Parathyroid adenoma (tissue), 2 donors: ENCODE measurements at regions not wholly inside any gene's neighbourhood (a gene's known extent, or its start where the extent isn't known, plus 50 kb on each side); places are given as distances from the start of the nearest gene placed in this dataset.

Experiments
- H2AFZ ChIP-seq: fragments of 300-600 bp; sonication (generic); one replicate; pipeline ENCODE4 v1.7.0; 2017; ENCODE audit warnings: antibody characterized with exemption, mild to moderate bottlenecking
- H3K27ac ChIP-seq: fragments of 300-600 bp; sonication (generic); one replicate; pipeline ENCODE4 v1.7.0; 2017
- H3K27me3 ChIP-seq: fragments of 300-600 bp; sonication (generic); one replicate; pipeline ENCODE4 v1.7.0; 2017; ENCODE audit warnings: low read length; ENCODE audit not compliant: control insufficient read depth, insufficient read depth
- H3K36me3 ChIP-seq: fragments of 300-600 bp; sonication (generic); one replicate; pipeline ENCODE4 v1.7.0; 2017; ENCODE audit warnings: low read length; ENCODE audit not compliant: control insufficient read depth, insufficient read depth
- H3K4me1 ChIP-seq: fragments of 300-600 bp; sonication (generic); one replicate; pipeline ENCODE4 v1.7.0; 2017; ENCODE audit warnings: control low read depth
- H3K4me2 ChIP-seq: fragments of 300-600 bp; sonication (generic); one replicate; pipeline ENCODE4 v1.7.0; 2017; ENCODE audit warnings: low read length
- H3K4me3 ChIP-seq: fragments of 300-600 bp; sonication (generic); one replicate; pipeline ENCODE4 v1.7.0; 2017; ENCODE audit warnings: low read depth, low read length
- H3K79me2 ChIP-seq: fragments of 300-600 bp; sonication (generic); one replicate; pipeline ENCODE4 v1.7.0; 2017; ENCODE audit warnings: control low read depth
- H3K9ac ChIP-seq: fragments of 300-600 bp; sonication (generic); one replicate; pipeline ENCODE4 v1.7.0; 2017; ENCODE audit warnings: mild to moderate bottlenecking
- H3K9me3 ChIP-seq: fragments of 300-600 bp; sonication (generic); one replicate; pipeline ENCODE4 v1.7.0; 2017; ENCODE audit warnings: low read length; ENCODE audit not compliant: control insufficient read depth
- TF ChIP-seq, protein P1 (sequence below): fragments of 300-600 bp; sonication (generic); IDR thresholded peaks from one replicate; pipeline ENCODE4 v1.7.0; 2017; ENCODE audit warnings: antibody characterized with exemption, mild to moderate bottlenecking
- donor health status: primary hyperparathyroidism.

DNA sequence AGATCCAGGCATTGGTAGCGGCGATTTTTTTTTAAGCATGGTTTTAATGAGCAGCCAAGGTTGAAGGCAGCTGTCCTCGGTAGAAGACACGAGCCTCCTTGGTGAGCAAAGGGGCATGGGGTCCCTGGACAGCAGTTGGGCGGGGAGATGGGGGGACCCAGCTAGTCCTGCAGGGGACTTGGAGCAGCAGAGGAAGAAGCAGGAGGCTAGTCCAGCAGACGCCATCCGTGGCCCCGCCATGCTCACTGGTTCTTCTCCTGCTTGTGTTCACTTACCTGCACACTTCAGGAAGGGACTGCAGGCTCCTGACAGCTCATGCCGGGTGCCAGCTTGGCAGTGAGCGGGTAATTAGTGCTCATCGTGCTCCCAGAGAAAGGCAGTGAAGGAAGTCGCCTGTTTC lies 130.2 kb upstream of the CDH5 start:
- no peaks in the 10 kb centered on the region for H3K36me3 ChIP-seq

DNA sequence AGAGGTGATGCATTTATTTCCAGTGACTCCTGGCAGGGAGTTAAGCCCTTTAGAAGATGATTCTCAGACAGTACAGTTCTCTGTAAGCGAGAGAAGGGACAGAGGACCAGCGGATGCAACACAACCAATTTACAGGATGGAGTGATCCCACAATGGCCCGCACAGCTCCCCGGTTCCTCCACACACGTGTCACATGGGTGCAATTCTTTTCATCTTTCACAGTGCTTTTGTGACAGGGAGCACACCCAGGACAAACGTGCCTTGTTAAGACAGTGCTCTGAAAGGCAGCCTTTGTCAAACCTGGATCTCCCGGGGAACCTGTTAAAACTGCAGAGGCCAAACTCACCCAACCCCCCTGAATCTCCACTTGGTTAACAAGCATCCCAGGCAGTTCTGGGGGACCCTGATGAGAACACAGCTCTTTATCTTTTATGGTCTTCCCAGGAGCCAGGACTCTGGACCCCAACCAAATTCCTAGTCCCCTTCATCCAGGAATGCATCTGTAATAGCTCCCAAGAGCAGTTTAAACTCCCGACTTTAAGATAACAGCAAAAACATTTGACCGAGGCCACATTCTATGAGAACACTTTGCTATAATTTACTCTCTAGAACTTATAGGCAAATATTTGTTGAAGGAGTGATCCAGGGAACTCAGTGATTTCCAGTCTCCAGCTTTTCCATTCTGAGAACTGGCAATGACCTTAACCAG lies 134.9 kb upstream of the CDH5 start:
- no peak overlapping the region for H3K4me3 ChIP-seq
- H3K27ac ChIP-seq = no peak overlapping the region
- no peaks in the 10 kb centered on the region for H3K36me3 ChIP-seq
- TF ChIP-seq, protein P1, sequence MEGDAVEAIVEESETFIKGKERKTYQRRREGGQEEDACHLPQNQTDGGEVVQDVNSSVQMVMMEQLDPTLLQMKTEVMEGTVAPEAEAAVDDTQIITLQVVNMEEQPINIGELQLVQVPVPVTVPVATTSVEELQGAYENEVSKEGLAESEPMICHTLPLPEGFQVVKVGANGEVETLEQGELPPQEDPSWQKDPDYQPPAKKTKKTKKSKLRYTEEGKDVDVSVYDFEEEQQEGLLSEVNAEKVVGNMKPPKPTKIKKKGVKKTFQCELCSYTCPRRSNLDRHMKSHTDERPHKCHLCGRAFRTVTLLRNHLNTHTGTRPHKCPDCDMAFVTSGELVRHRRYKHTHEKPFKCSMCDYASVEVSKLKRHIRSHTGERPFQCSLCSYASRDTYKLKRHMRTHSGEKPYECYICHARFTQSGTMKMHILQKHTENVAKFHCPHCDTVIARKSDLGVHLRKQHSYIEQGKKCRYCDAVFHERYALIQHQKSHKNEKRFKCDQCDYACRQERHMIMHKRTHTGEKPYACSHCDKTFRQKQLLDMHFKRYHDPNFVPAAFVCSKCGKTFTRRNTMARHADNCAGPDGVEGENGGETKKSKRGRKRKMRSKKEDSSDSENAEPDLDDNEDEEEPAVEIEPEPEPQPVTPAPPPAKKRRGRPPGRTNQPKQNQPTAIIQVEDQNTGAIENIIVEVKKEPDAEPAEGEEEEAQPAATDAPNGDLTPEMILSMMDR = no peak
- H3K9me3 ChIP-seq = no peaks in the 10 kb centered on the region
- no peaks in the 10 kb centered on the region for H3K27me3 ChIP-seq
- no peak overlapping the region for H2AFZ ChIP-seq
- H3K4me2 ChIP-seq = no peak overlapping the region
- H3K4me1 ChIP-seq = peaks cover 1% of the 10 kb centered on the region
- no peak overlapping the region for H3K9ac ChIP-seq
- H3K79me2 ChIP-seq = no peaks in the 10 kb centered on the region

More for the DNA sequence above, 130.2 kb upstream of the CDH5 start:
- no peaks in the 10 kb centered on the region for H3K79me2 ChIP-seq
- TF ChIP-seq, protein P1 = no peak
- no peaks in the 10 kb centered on the region for H3K4me1 ChIP-seq
- H2AFZ ChIP-seq = no peak overlapping the region
- H3K27ac ChIP-seq = no peak overlapping the region
- H3K4me2 ChIP-seq = no peak overlapping the region
- H3K9ac ChIP-seq = no peak overlapping the region
- H3K27me3 ChIP-seq = no peaks in the 10 kb centered on the region
- H3K4me3 ChIP-seq = no peak overlapping the region
- no peaks in the 10 kb centered on the region for H3K9me3 ChIP-seq

DNA sequence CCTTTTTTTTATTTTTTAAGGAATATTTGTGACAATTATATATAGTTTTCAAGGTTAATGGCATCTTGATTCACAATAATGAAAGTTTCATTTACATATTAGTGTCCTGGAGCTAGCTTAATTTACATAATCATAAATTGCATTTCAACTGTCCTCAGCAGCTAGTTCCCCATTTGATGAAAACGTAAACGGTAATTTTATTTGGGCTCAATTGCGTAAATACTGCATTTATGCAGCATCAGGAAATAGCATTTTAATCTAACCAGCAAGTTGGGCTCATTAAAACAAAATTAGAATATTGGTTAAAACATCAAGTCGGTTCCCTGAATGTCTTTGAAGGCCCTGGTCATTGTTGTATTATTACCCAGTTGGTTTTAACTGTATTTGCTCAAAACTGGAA lies 136.8 kb upstream of the CDH5 start:
- H3K36me3 ChIP-seq = no peaks in the 10 kb centered on the region
- no peak overlapping the region for H3K4me3 ChIP-seq

DNA sequence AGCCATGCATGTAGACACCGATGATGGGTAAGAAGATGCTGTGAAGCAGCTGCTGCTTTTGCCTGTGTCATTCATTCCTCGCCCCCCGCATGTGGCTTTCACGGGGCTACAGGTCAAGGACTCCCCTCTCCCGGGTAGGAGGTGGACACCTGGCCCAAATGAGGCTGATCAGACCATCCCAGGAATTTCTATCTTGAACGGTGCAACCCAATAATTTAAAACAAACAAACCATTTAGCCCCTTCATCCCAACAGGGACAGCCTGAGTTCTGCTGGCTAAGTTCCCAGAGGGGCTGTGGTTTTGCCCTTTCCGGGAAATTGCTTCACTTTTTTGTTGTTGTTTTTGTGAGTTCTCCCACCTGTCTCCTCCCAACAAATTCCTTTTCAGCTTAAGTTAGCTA lies 137.7 kb upstream of the CDH5 start:
- no peaks in the 10 kb centered on the region for H3K9me3 ChIP-seq
- TF ChIP-seq, protein P1 = no peak
- H3K27me3 ChIP-seq = no peaks in the 10 kb centered on the region

More for the DNA sequence above, 136.8 kb upstream of the CDH5 start:
- H3K27ac ChIP-seq = no peak overlapping the region
- TF ChIP-seq, protein P1 = no peak
- peaks cover 3% of the 10 kb centered on the region for H3K4me1 ChIP-seq
- no peak overlapping the region for H3K9ac ChIP-seq
- no peaks in the 10 kb centered on the region for H3K9me3 ChIP-seq
- H3K4me2 ChIP-seq = no peak overlapping the region
- H3K79me2 ChIP-seq = no peaks in the 10 kb centered on the region
- no peaks in the 10 kb centered on the region for H3K27me3 ChIP-seq
- no peak overlapping the region for H2AFZ ChIP-seq

More for the DNA sequence above, 137.7 kb upstream of the CDH5 start:
- Histone ChIP-seq H3K4me1 (peaks cover 3% of the 10 kb centered on the region), H3K4me2 (no peak overlapping the region), H3K36me3 (no peaks in the 10 kb centered on the region), H3K4me3 (no peak overlapping the region), H2AFZ (no peak overlapping the region), H3K9ac (no peak overlapping the region), H3K79me2 (no peaks in the 10 kb centered on the region), H3K27ac (no peak overlapping the region)
